ENCODE measurements at regions not wholly inside any gene's neighbourhood (a gene's known extent, or its start where the extent isn't known, plus 50 kb on each side); places are given as distances from the start of the nearest gene placed in this dataset.

- H3K4me3 ChIP-seq = no peak overlapping the region
- H3K9ac ChIP-seq = no peak overlapping the region
- no peaks in the 10 kb centered on the region for H3K9me3 ChIP-seq (ENCODE audit: low read depth)
- no peak overlapping the region for H3K4me2 ChIP-seq
- no peak for DNase-seq (ENCODE audit: low spot score)
- H2AFZ ChIP-seq (replicated peaks) = no peak overlapping the region
- H3F3A ChIP-seq (ENCODE audit: low read depth) = no peaks in the 10 kb centered on the region
- Mint-ChIP-seq H3K4me3 (no peak overlapping the region), H3K9me3 (no peaks in the 10 kb centered on the region), H3K4me1 (peaks cover 7% of the 10 kb centered on the region), H3K27me3 (ENCODE audit: insufficient read depth, low read depth) (peaks cover 2% of the 10 kb centered on the region), H3K36me3 (no peaks in the 10 kb centered on the region), H3K27ac (no peak overlapping the region)
- no peaks in the 10 kb centered on the region for H3K36me3 ChIP-seq
- peaks cover 6% of the 10 kb centered on the region for H3K4me1 ChIP-seq
- H3K27me3 ChIP-seq = no peaks in the 10 kb centered on the region
- no peak for TF ChIP-seq CTCF (IDR thresholded peaks at IDR 0.05)
- TF ChIP-seq EZH2phosphoT487 (IDR thresholded peaks at IDR 0.05) = no peak
- no peak for TF ChIP-seq EZH2 (IDR thresholded peaks at IDR 0.05)
- H3K27ac ChIP-seq = no peak overlapping the region
- no peaks in the 10 kb centered on the region for H3K79me2 ChIP-seq (ENCODE audit: low read depth)
- no peaks in the 10 kb centered on the region for H4K20me1 ChIP-seq (ENCODE audit: low read depth)
Measured at GRCh38 chrX:46204721-46205422, 340.3 kb downstream of the ZNF674 start.

DNA sequence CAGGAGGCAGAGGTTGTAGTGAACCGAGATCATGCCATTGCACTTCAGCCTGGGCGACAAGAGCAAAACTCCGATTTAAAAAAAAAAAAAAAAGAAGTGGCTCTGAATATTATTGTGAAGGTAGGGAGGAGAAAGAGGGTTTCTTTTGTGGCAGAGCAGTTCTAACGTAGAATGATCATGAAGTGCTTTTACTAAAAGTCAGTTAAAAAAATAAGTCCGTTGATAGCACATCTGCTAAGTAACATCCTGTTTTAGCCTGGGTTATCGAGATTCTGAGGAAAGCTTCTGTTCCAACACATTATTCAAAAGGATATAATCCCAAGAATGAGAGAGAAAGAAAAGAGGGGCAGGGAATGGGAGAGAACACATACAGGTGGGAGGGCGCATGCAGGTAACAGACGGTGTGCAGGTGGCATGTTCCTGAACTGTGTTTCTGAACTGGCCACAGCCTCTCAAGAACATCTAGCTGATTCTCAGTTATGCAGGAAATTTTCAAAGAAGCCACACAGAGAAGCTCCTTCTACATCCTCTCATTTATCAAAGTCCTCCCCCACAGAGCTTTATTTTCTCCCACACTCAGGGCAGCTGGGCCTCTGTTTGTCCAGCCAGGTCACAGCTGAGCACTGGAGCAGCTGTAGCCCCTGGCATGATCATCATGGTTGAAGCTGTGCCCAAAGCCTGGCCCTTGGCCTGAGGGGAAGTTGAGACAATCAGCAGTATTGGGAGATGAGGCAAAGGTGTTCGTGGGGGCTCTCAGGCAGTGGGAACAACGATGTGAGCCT is 342.3 kb downstream of the ZNF674 start:
- Histone ChIP-seq H3K4me1 (no peaks in the 10 kb centered on the region), H3K27ac (no peak overlapping the region), H3K27me3 (no peaks in the 10 kb centered on the region), H3K9ac (no peak overlapping the region), H2AFZ (replicated peaks) (no peak overlapping the region), H3K9me3 (ENCODE audit: low read depth) (no peaks in the 10 kb centered on the region), H3K79me2 (ENCODE audit: low read depth) (no peaks in the 10 kb centered on the region), H3K4me2 (no peak overlapping the region), H3K4me3 (no peak overlapping the region), H4K20me1 (ENCODE audit: low read depth) (no peaks in the 10 kb centered on the region), H3K36me3 (no peaks in the 10 kb centered on the region), H3F3A (ENCODE audit: low read depth) (no peaks in the 10 kb centered on the region)
- peaks cover 3% of the 10 kb centered on the region for H3K4me1 Mint-ChIP-seq
- H3K27me3 Mint-ChIP-seq (ENCODE audit: insufficient read depth, low read depth) = peaks cover 2% of the 10 kb centered on the region
- H3K9me3 Mint-ChIP-seq = no peaks in the 10 kb centered on the region
- H3K4me3 Mint-ChIP-seq = no peak overlapping the region
- H3K36me3 Mint-ChIP-seq = no peaks in the 10 kb centered on the region
- no peak for TF ChIP-seq EZH2 (IDR thresholded peaks at IDR 0.05)
- TF ChIP-seq EZH2phosphoT487 (IDR thresholded peaks at IDR 0.05) = no peak
- TF ChIP-seq CTCF (IDR thresholded peaks at IDR 0.05) = no peak
- H3K27ac Mint-ChIP-seq = no peak overlapping the region
- no peak for DNase-seq (ENCODE audit: low spot score)

DNA sequence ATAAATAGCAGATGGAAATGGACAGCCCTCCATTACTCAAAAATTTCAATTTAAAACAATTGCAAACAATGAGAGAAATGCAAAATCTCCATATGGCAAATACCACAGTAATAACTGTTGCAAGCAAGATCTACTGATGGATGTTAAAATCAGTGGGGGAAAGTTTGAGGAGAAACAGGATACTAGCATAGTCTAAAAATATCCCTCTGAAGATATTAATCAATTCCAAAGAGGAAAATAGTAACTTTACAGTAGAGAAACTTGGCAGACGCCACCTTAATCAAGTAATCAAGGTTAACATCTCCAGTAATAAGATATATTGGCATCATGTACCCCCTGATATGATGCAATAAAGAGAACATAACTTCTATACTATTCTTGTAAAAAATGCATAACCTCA is 344.8 kb downstream of the ZNF674 start:
- Histone ChIP-seq H3K27me3 (no peaks in the 10 kb centered on the region), H3K79me2 (ENCODE audit: low read depth) (no peaks in the 10 kb centered on the region), H4K20me1 (ENCODE audit: low read depth) (no peaks in the 10 kb centered on the region), H3K36me3 (no peaks in the 10 kb centered on the region), H3K9me3 (ENCODE audit: low read depth) (no peaks in the 10 kb centered on the region), H3K4me1 (no peaks in the 10 kb centered on the region), H3K4me3 (no peak overlapping the region), H3K9ac (no peak overlapping the region), H3K4me2 (no peak overlapping the region), H2AFZ (replicated peaks) (no peak overlapping the region), H3F3A (ENCODE audit: low read depth) (no peaks in the 10 kb centered on the region), H3K27ac (no peak overlapping the region)
- Mint-ChIP-seq H3K9me3 (peaks cover 4% of the 10 kb centered on the region), H3K36me3 (no peaks in the 10 kb centered on the region), H3K4me3 (no peak overlapping the region), H3K4me1 (peaks cover 3% of the 10 kb centered on the region), H3K27ac (no peak overlapping the region), H3K27me3 (ENCODE audit: insufficient read depth, low read depth) (no peaks in the 10 kb centered on the region)
- TF ChIP-seq CTCF (IDR thresholded peaks at IDR 0.05) = no peak
- TF ChIP-seq EZH2 (IDR thresholded peaks at IDR 0.05) = no peak
- TF ChIP-seq EZH2phosphoT487 (IDR thresholded peaks at IDR 0.05) = no peak
- DNase-seq (ENCODE audit: low spot score) = no peak

Measured in neural progenitor cell (in vitro differentiated cells).